ENCODE measurements at regions not wholly inside any gene's neighbourhood (a gene's known extent, or its start where the extent isn't known, plus 50 kb on each side); places are given as distances from the start of the nearest gene placed in this dataset.
"Not testable (repeated sequence)": the region's sequence is repeated elsewhere in the genome, so short reads cannot be mapped to it uniquely, and the experiment has no call there.

DNA sequence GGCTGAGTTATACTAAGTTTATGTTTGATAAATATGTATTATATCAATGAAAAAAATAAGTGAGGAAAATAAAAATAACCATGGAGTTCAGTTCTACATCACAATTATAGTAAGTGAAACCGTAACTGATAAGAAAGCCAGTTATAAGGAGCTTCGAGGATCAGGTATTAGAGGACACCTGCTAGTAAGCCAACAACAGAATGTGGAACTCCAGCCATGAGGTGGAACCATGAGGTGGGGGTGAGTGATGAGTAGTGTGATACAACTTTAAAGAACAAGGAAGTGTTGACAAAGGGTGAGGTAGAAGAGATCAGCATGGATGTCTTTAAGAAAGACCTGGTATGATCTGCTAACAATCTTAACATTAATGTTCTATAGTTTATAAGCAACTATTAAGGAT lies 452.9 kb downstream of the GUCY1A2 start:
- Histone ChIP-seq H3K9ac (ENCODE audit: low read length) (no peak overlapping the region), H2AFZ (ENCODE audit: low read depth, low read length) (no peak overlapping the region), H3K27ac (ENCODE audit: low read depth, low read length) (no peak overlapping the region), H3K79me2 (ENCODE audit: insufficient read depth, low read length) (no peaks in the 10 kb centered on the region), H4K20me1 (ENCODE audit: insufficient read depth, low read length) (no peaks in the 10 kb centered on the region), H3K9me3 (ENCODE audit: insufficient read depth, low read depth, low read length) (no peaks in the 10 kb centered on the region), H3K4me3 (ENCODE audit: insufficient read depth, low read depth, low read length) (no peak overlapping the region), H3K36me3 (ENCODE audit: insufficient read depth, low read length) (no peaks in the 10 kb centered on the region), H3K4me2 (ENCODE audit: low read length) (no peak overlapping the region), H3K4me1 (ENCODE audit: insufficient read depth, low read length) (no peaks in the 10 kb centered on the region), H3K27me3 (ENCODE audit: insufficient read depth, low read length) (no peaks in the 10 kb centered on the region)
- TF ChIP-seq, protein P1, sequence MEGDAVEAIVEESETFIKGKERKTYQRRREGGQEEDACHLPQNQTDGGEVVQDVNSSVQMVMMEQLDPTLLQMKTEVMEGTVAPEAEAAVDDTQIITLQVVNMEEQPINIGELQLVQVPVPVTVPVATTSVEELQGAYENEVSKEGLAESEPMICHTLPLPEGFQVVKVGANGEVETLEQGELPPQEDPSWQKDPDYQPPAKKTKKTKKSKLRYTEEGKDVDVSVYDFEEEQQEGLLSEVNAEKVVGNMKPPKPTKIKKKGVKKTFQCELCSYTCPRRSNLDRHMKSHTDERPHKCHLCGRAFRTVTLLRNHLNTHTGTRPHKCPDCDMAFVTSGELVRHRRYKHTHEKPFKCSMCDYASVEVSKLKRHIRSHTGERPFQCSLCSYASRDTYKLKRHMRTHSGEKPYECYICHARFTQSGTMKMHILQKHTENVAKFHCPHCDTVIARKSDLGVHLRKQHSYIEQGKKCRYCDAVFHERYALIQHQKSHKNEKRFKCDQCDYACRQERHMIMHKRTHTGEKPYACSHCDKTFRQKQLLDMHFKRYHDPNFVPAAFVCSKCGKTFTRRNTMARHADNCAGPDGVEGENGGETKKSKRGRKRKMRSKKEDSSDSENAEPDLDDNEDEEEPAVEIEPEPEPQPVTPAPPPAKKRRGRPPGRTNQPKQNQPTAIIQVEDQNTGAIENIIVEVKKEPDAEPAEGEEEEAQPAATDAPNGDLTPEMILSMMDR (IDR thresholded peaks at IDR 0.05; ENCODE audit: insufficient read depth, low read depth, low read length): no peak
- no peak for TF ChIP-seq EZH2 (IDR thresholded peaks at IDR 0.05; ENCODE audit: insufficient read depth, low read length)
- Mint-ChIP-seq H3K36me3 (ENCODE audit: low read depth, unreplicated experiment) (no peaks in the 10 kb centered on the region), H3K27ac (ENCODE audit: unreplicated experiment) (no peak overlapping the region), H3K4me3 (ENCODE audit: unreplicated experiment) (no peak overlapping the region), H3K27me3 (ENCODE audit: low read depth, unreplicated experiment) (no peaks in the 10 kb centered on the region), H3K4me1 (ENCODE audit: low read depth, unreplicated experiment) (no peaks in the 10 kb centered on the region), H3K9me3 (ENCODE audit: unreplicated experiment) (no peaks in the 10 kb centered on the region)
- DNase-seq (ENCODE audit: low read depth) (no peak), FAIRE-seq (no peak)

DNA sequence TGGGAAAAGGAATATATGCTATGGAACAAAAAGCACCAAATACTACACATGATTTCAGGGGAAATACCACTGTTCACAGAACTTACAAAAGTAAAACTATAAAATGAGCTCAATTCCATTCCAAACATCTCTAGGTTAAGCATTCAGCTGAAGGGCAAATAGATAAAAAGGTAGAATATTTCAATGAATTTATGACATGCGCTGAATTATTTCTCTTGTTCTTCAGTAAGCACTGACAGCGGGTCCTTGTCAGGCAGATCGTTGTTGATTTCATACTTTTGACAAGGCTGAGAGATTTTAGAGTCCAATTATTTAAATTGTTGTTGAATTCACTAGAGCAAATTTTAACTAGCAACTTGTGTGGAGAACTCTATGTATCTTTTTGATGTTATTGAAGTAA lies 449.6 kb downstream of the GUCY1A2 start:
- Histone ChIP-seq H3K9ac (ENCODE audit: low read length) (no peak overlapping the region), H3K4me3 (ENCODE audit: insufficient read depth, low read depth, low read length) (no peak overlapping the region), H4K20me1 (ENCODE audit: insufficient read depth, low read length) (no peaks in the 10 kb centered on the region), H3K4me1 (ENCODE audit: insufficient read depth, low read length) (no peaks in the 10 kb centered on the region), H3K9me3 (ENCODE audit: insufficient read depth, low read depth, low read length) (no peaks in the 10 kb centered on the region), H3K27ac (ENCODE audit: low read depth, low read length) (no peak overlapping the region), H3K27me3 (ENCODE audit: insufficient read depth, low read length) (no peaks in the 10 kb centered on the region), H3K79me2 (ENCODE audit: insufficient read depth, low read length) (no peaks in the 10 kb centered on the region), H3K4me2 (ENCODE audit: low read length) (no peak overlapping the region), H3K36me3 (ENCODE audit: insufficient read depth, low read length) (no peaks in the 10 kb centered on the region), H2AFZ (ENCODE audit: low read depth, low read length) (no peak overlapping the region)
- no peaks in the 10 kb centered on the region for H3K4me1 Mint-ChIP-seq (ENCODE audit: low read depth, unreplicated experiment)
- no peak for TF ChIP-seq EZH2 (IDR thresholded peaks at IDR 0.05; ENCODE audit: insufficient read depth, low read length)
- TF ChIP-seq, protein P1 (IDR thresholded peaks at IDR 0.05; ENCODE audit: insufficient read depth, low read depth, low read length): no peak
- no peaks in the 10 kb centered on the region for H3K27me3 Mint-ChIP-seq (ENCODE audit: low read depth, unreplicated experiment)
- no peaks in the 10 kb centered on the region for H3K36me3 Mint-ChIP-seq (ENCODE audit: low read depth, unreplicated experiment)
- peaks cover 3% of the 10 kb centered on the region for H3K9me3 Mint-ChIP-seq (ENCODE audit: unreplicated experiment)
- no peak for DNase-seq (ENCODE audit: low read depth)
- no peak overlapping the region for H3K27ac Mint-ChIP-seq (ENCODE audit: unreplicated experiment)
- FAIRE-seq: no peak
- H3K4me3 Mint-ChIP-seq (ENCODE audit: unreplicated experiment): no peak overlapping the region

DNA sequence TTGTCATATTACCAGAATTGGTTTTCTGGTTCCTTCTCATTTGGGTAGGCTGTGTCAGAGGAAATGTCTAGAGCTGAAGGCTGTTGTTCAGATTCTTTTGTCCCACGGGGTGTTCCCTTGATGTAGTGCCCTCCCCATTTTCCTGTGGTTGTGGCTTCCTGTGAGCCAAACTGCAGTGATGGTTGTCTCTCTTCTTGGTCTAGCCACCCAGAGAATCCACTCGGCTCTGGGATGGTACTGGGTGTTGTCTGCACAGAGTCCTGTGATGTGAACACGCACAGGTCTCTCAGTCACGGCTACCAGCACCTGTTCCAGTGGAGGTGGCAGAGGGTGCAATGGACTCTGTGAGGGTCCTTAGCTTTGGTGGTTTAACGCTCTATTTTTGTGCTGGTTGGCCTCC lies 440.9 kb downstream of the GUCY1A2 start:
- H3K4me2 ChIP-seq (ENCODE audit: low read length); H3K9me3 ChIP-seq (ENCODE audit: insufficient read depth, low read depth, low read length); H4K20me1 ChIP-seq (ENCODE audit: insufficient read depth, low read length); H3K4me3 Mint-ChIP-seq (ENCODE audit: unreplicated experiment); H2AFZ ChIP-seq (ENCODE audit: low read depth, low read length); H3K27ac Mint-ChIP-seq (ENCODE audit: unreplicated experiment); H3K9ac ChIP-seq (ENCODE audit: low read length); H3K27me3 Mint-ChIP-seq (ENCODE audit: low read depth, unreplicated experiment); H3K36me3 ChIP-seq (ENCODE audit: insufficient read depth, low read length); H3K36me3 Mint-ChIP-seq (ENCODE audit: low read depth, unreplicated experiment); DNase-seq (ENCODE audit: low read depth); H3K27ac ChIP-seq (ENCODE audit: low read depth, low read length); FAIRE-seq; H3K79me2 ChIP-seq (ENCODE audit: insufficient read depth, low read length); H3K4me1 ChIP-seq (ENCODE audit: insufficient read depth, low read length); H3K4me1 Mint-ChIP-seq (ENCODE audit: low read depth, unreplicated experiment); H3K27me3 ChIP-seq (ENCODE audit: insufficient read depth, low read length); H3K4me3 ChIP-seq (ENCODE audit: insufficient read depth, low read depth, low read length): not testable (repeated sequence)
- peaks cover 10% of the 10 kb centered on the region for H3K9me3 Mint-ChIP-seq (ENCODE audit: unreplicated experiment)

Measured in astrocyte (in vitro differentiated cells and primary cell).